VCaP (cell line): ENCODE measurements at regions not wholly inside any gene's neighbourhood (a gene's known extent, or its start where the extent isn't known, plus 50 kb on each side); places are given as distances from the start of the nearest gene placed in this dataset.

Experiments used
- H3K27ac ChIP-seq: fragments of 450-650 bp; 2 replicates; pipeline ENCODE4 v1.5.1; 2017
- TF ChIP-seq, protein P1 (sequence below): fragments of 450-650 bp; conservative IDR thresholded peaks from 2 replicates; pipeline ENCODE4 v1.5.1; 2017; ENCODE audit warnings: mild to moderate bottlenecking, moderate library complexity

- H3K27ac ChIP-seq: no peak overlapping the region
- TF ChIP-seq, protein P1, sequence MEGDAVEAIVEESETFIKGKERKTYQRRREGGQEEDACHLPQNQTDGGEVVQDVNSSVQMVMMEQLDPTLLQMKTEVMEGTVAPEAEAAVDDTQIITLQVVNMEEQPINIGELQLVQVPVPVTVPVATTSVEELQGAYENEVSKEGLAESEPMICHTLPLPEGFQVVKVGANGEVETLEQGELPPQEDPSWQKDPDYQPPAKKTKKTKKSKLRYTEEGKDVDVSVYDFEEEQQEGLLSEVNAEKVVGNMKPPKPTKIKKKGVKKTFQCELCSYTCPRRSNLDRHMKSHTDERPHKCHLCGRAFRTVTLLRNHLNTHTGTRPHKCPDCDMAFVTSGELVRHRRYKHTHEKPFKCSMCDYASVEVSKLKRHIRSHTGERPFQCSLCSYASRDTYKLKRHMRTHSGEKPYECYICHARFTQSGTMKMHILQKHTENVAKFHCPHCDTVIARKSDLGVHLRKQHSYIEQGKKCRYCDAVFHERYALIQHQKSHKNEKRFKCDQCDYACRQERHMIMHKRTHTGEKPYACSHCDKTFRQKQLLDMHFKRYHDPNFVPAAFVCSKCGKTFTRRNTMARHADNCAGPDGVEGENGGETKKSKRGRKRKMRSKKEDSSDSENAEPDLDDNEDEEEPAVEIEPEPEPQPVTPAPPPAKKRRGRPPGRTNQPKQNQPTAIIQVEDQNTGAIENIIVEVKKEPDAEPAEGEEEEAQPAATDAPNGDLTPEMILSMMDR: no peak
Measured at GRCh38 chr16:5422643-5423496, 325.3 kb upstream of the EEF2KMT start.

- TF ChIP-seq, protein P1: no peak
- no peak overlapping the region for H3K27ac ChIP-seq
Measured at GRCh38 chr16:5422047-5422446, 324.5 kb upstream of the EEF2KMT start.

DNA sequence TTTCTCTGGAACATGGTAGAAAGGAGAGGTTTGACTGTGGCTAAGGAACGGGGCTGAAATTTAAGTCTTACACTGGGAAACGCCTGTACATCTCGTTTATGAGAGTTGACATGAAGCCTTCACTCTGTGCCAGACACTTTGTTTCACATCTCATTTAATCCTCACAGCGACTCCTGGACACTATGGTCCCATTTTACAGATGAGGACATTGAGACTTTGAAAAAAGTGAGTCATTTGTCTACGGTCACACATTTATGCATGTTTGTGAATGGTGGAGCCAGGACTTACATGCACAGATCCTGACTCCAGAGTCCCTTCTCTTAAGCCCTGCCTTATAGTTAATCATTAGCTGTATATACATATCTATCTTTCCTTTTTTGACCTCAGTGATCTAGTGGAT, 318.4 kb upstream of the EEF2KMT start:
- no peak overlapping the region for H3K27ac ChIP-seq
- TF ChIP-seq, protein P1: no peak

GRCh38 chr16:5415123-5415522, 317.5 kb upstream of the EEF2KMT start:
- TF ChIP-seq, protein P1: no peak
- H3K27ac ChIP-seq: no peak overlapping the region

GRCh38 chr16:5412731-5413130, 315.1 kb upstream of the EEF2KMT start:
- no peak overlapping the region for H3K27ac ChIP-seq
- TF ChIP-seq, protein P1: no peak

- TF ChIP-seq, protein P1: no peak
- no peak overlapping the region for H3K27ac ChIP-seq
Measured at GRCh38 chr16:5398203-5398602, 300.6 kb upstream of the EEF2KMT start.

- TF ChIP-seq, protein P1: no peak
- no peak overlapping the region for H3K27ac ChIP-seq
Measured at GRCh38 chr16:5396880-5397279, 299.3 kb upstream of the EEF2KMT start.
